H1 (cell line): ENCODE measurements at regions not wholly inside any gene's neighbourhood (a gene's known extent, or its start where the extent isn't known, plus 50 kb on each side); places are given as distances from the start of the nearest gene placed in this dataset.

Experiments used
- CTCF ChIA-PET: fragments of 300-600 bp; sonication (Branson Sonifier 250); formaldehyde crosslinking; loops from one replicate; lab custom pipeline; 2021; ENCODE audit not compliant: partially characterized antibody; lab: Charles Lee
- POLR2A ChIA-PET: fragments of 300-600 bp; sonication (Branson Sonifier 250); formaldehyde crosslinking; loops from one replicate; lab custom pipeline; 2021; ENCODE audit warnings: inconsistent platforms; ENCODE audit not compliant: partially characterized antibody; lab: Charles Lee
- DNase-seq, 2 experiments: peaks; one replicate each; pipeline versions ENCODE4 v3.0.0 to v3.0.0-alpha.2; 2010 to 2022; ENCODE audit warnings: low spot score in 2 of 2, low read depth in 1 of 2, mixed read lengths in 1 of 2
- FAIRE-seq: peaks from 2 replicates; lab custom pipeline; 2011; peaks lifted over from hg19 to GRCh38; lab: Jason Lieb, UNC
- H2AFZ ChIP-seq: 2 replicates; pipeline ENCODE4 v1.8.1; 2012; ENCODE audit warnings: low read length, inconsistent platforms
- H2AK5ac ChIP-seq: 2 replicates; pipeline ENCODE4 v1.6.1; 2013; ENCODE audit warnings: low read depth, low read length
- H2BK120ac ChIP-seq: replicated peaks from 2 replicates; pipeline ENCODE3; 2013; ENCODE audit warnings: low read depth, low read length, inconsistent platforms
- H2BK12ac ChIP-seq: 2 replicates; pipeline ENCODE4 v1.6.1; 2013; ENCODE audit warnings: low read depth, low read length
- H2BK15ac ChIP-seq: 2 replicates; pipeline ENCODE4 v1.6.1; 2013; ENCODE audit warnings: low read length
- H2BK20ac ChIP-seq: 2 replicates; pipeline ENCODE4 v1.6.1; 2013; ENCODE audit warnings: low read length
- H2BK5ac ChIP-seq: 2 replicates; pipeline ENCODE4 v1.6.1; 2013; ENCODE audit warnings: low read depth, low read length
- H3K14ac ChIP-seq: 2 replicates; pipeline ENCODE4 v1.6.1; 2013; ENCODE audit warnings: inconsistent platforms; ENCODE audit not compliant: insufficient read length
- H3K18ac ChIP-seq: 2 replicates; pipeline ENCODE4 v1.6.1; 2013; ENCODE audit warnings: low read length; ENCODE audit errors: extremely low read depth
- H3K23ac ChIP-seq: 2 replicates; pipeline ENCODE4 v1.6.1; 2013; ENCODE audit warnings: inconsistent platforms; ENCODE audit not compliant: insufficient read length
- H3K23me2 ChIP-seq: 2 replicates; pipeline ENCODE4 v1.6.1; 2013; ENCODE audit warnings: low read depth, low read length
- H3K27ac ChIP-seq: 2 replicates; pipeline ENCODE4 v1.6.1; 2011; ENCODE audit warnings: low read depth, low read length, inconsistent platforms
- H3K27me3 ChIP-seq, 4 experiments: replicated peaks in 1 of 4; 1 replicate in 1 of 4; 2 replicates in 3 of 4; pipeline versions ENCODE4 v1.6.1 to v1.8.1; 2011 to 2013; ENCODE audit warnings: low read length in 3 of 4, mild to moderate bottlenecking in 3 of 4, inconsistent platforms in 2 of 4, mixed read lengths in 2 of 4, moderate library complexity in 1 of 4; ENCODE audit not compliant: control insufficient read depth in 3 of 4, insufficient read depth in 3 of 4; ENCODE audit errors: extremely low read depth in 1 of 4
- H3K36me3 ChIP-seq, 4 experiments: 2 replicates each; pipeline versions ENCODE4 v1.6.1 to v1.8.1; 2011 to 2013; ENCODE audit warnings: mild to moderate bottlenecking in 4 of 4, low read length in 3 of 4, moderate library complexity in 2 of 4, control low read depth in 1 of 4, inconsistent platforms in 1 of 4; ENCODE audit not compliant: insufficient read depth in 4 of 4, control insufficient read depth in 2 of 4
- H3K4ac ChIP-seq: replicated peaks from 2 replicates; pipeline ENCODE3; 2013; ENCODE audit warnings: low read length, low read depth, mixed read lengths, inconsistent platforms; ENCODE audit not compliant: insufficient read length
- H3K4me1 ChIP-seq, 4 experiments: replicated peaks in 1 of 4; 1 replicate in 1 of 4; 2 replicates in 3 of 4; pipeline versions ENCODE4 v1.6.1 to v1.8.1; 2011 to 2013; ENCODE audit warnings: low read length in 3 of 4, inconsistent platforms in 2 of 4, mixed read lengths in 1 of 4; ENCODE audit not compliant: insufficient read depth in 4 of 4, control insufficient read depth in 3 of 4
- H3K4me2 ChIP-seq, 2 experiments: 2 replicates each; pipeline versions ENCODE4 v1.6.1 to v1.8.1; 2011 to 2013; ENCODE audit warnings: low read depth in 2 of 2, low read length in 2 of 2, control low read depth in 1 of 2, inconsistent platforms in 1 of 2, mild to moderate bottlenecking in 1 of 2; ENCODE audit not compliant: insufficient read depth in 1 of 2
- H3K4me3 ChIP-seq, 4 experiments: fragments of 200-600, 300-600 bp in 1 of 4; sonication (generic), shearing (Covaris generic), sonication (Bioruptor Twin) in 1 of 4; 2 replicates each; pipeline versions ENCODE4 v1.5.1 to v1.8.1; 2011 to 2016; ENCODE audit warnings: low read length in 4 of 4, low read depth in 3 of 4, control low read depth in 2 of 4, inconsistent platforms in 2 of 4, mild to moderate bottlenecking in 2 of 4, mixed read lengths in 1 of 4, moderate library complexity in 1 of 4; ENCODE audit not compliant: insufficient read depth in 2 of 4; ENCODE audit errors: extremely low read depth in 1 of 4
- H3K56ac ChIP-seq: replicated peaks from 2 replicates; pipeline ENCODE3; 2013; ENCODE audit warnings: low read depth, mild to moderate bottlenecking, mixed read lengths, low read length, inconsistent platforms; ENCODE audit not compliant: insufficient read length
- H3K79me1 ChIP-seq: 2 replicates; pipeline ENCODE4 v1.6.1; 2013; ENCODE audit warnings: low read depth, low read length, control low read depth
- H3K79me2 ChIP-seq, 2 experiments: 2 replicates each; pipeline versions ENCODE4 v1.6.1 to v1.8.1; 2012 to 2013; ENCODE audit warnings: low read length in 2 of 2, mild to moderate bottlenecking in 2 of 2, inconsistent platforms in 1 of 2; ENCODE audit not compliant: insufficient read depth in 2 of 2, control insufficient read depth in 1 of 2
- H3K9ac ChIP-seq, 4 experiments: replicated peaks in 1 of 4; 1 replicate in 1 of 4; 2 replicates in 3 of 4; pipeline versions ENCODE4 v1.6.1 to v1.8.1; 2011 to 2013; ENCODE audit warnings: low read depth in 3 of 4, low read length in 3 of 4, control low read depth in 2 of 4, mild to moderate bottlenecking in 2 of 4, moderate library complexity in 2 of 4, inconsistent platforms in 1 of 4; ENCODE audit errors: extremely low read depth in 1 of 4
- H3K9me3 ChIP-seq, 2 experiments: 2 replicates each; pipeline versions ENCODE4 v1.6.1 to v1.8.1; 2012 to 2013; ENCODE audit warnings: mild to moderate bottlenecking in 2 of 2, moderate library complexity in 2 of 2, control low read depth in 1 of 2, inconsistent platforms in 1 of 2, low read depth in 1 of 2, low read length in 1 of 2, mixed read lengths in 1 of 2; ENCODE audit not compliant: insufficient read depth in 2 of 2
- H4K20me1 ChIP-seq, 2 experiments: replicated peaks in 1 of 2; 2 replicates each; pipeline versions ENCODE3 to v1.8.1; 2011 to 2013; ENCODE audit warnings: inconsistent platforms in 2 of 2, low read length in 2 of 2, mild to moderate bottlenecking in 1 of 2; ENCODE audit not compliant: insufficient read depth in 2 of 2, control insufficient read depth in 1 of 2
- H4K5ac ChIP-seq: 2 replicates; pipeline ENCODE4 v1.6.1; 2013; ENCODE audit warnings: low read length, low read depth, mixed read lengths, inconsistent platforms; ENCODE audit not compliant: insufficient read length
- H4K8ac ChIP-seq: 2 replicates; pipeline ENCODE4 v1.8.0; 2013; ENCODE audit warnings: mild to moderate bottlenecking, moderate library complexity, low read length, inconsistent platforms; ENCODE audit not compliant: insufficient read depth; ENCODE audit errors: extremely low read depth
- H4K91ac ChIP-seq: replicated peaks from 2 replicates; pipeline ENCODE3; 2013; ENCODE audit warnings: low read length, mixed read lengths, inconsistent platforms; ENCODE audit not compliant: insufficient read length
- CHD7 ChIP-seq: fragments of 300-600 bp; sonication (generic); IDR thresholded peaks from 2 replicates; pipeline ENCODE4 v1.7.1; 2012; ENCODE audit warnings: low read length, moderate library complexity, mild to moderate bottlenecking, inconsistent platforms; ENCODE audit not compliant: insufficient replicate concordance
- WGBS, 2 experiments: shearing (Covaris generic) in 1 of 2; methylation state at CpG; one replicate each; pipeline versions ENCODE4 v1.1.6 to v1.1.7; 2013 to 2015; ENCODE audit warnings: low lambda C conversion rate in 2 of 2, mixed read lengths in 2 of 2, inconsistent platforms in 1 of 2, low coverage in 1 of 2, missing lambda C conversion rate in 1 of 2; ENCODE audit not compliant: insufficient replicate concordance in 2 of 2, insufficient coverage in 1 of 2, insufficient read length in 1 of 2; ENCODE audit errors: extremely low coverage in 1 of 2, missing lambda C conversion rate in 1 of 2; 5-methylcytosine and 5-hydroxymethylcytosine counted together

- FAIRE-seq (no peak), DNase-seq (no peak)
- ChIA-PET POLR2A (no interaction called here), CTCF (no interaction called here)
- Histone ChIP-seq H2BK5ac (no peak overlapping the region), H3K27ac (no peak overlapping the region), H2BK12ac (no peak overlapping the region), H4K91ac (no peak overlapping the region), H2BK20ac (no peak overlapping the region), H3K4me3 (no peak overlapping the region), H3K79me1 (no peaks in the 10 kb centered on the region), H4K20me1 (no peaks in the 10 kb centered on the region), H4K5ac (no peak overlapping the region), H3K23me2 (no peaks in the 10 kb centered on the region), H2BK15ac (no peak overlapping the region), H3K23ac (no peak overlapping the region), H3K79me2 (no peaks in the 10 kb centered on the region), H3K9ac (no peak overlapping the region), H2AK5ac (no peak overlapping the region), H3K4me2 (no peak overlapping the region), H2BK120ac (no peak overlapping the region), H3K9me3 (no peaks in the 10 kb centered on the region; a peak in 1 of 4 replicates), H3K18ac (no peak overlapping the region), H3K14ac (no peak overlapping the region), H2AFZ (no peak overlapping the region), H3K36me3 (no peaks in the 10 kb centered on the region), H3K27me3 (no peaks in the 10 kb centered on the region), H3K4me1 (no peaks in the 10 kb centered on the region), H4K8ac (no peak overlapping the region), H3K4ac (no peak overlapping the region), H3K56ac (no peak overlapping the region)
- 86% methylated on average over 2 of the region's 2 CpGs; no CpG with 5 or more reads in 1 of the 2 experiments for whole genome bisulfite sequencing, 2 experiments
- TF ChIP-seq CHD7, result no peak
These were observed 175.2 kb upstream of the ZPLD1 start for GRCh38 chr3:102259663-102260062.
